GM13976 (cell line): ENCODE measurements at regions not wholly inside any gene's neighbourhood (a gene's known extent, or its start where the extent isn't known, plus 50 kb on each side); places are given as distances from the start of the nearest gene placed in this dataset.

ENCODE experiments used
- DNase-seq: peaks from one replicate; pipeline ENCODE4 v3.0.0; 2012; ENCODE audit warnings: low spot score
- CTCF ChIP-seq: IDR thresholded peaks from 2 replicates; pipeline ENCODE4 v1.5.1; 2012; ENCODE audit warnings: borderline replicate concordance, mild to moderate bottlenecking; ENCODE audit not compliant: insufficient read depth; ENCODE audit errors: extremely low read depth, missing control alignments, control extremely low read depth
- in situ Hi-C: fragments of 300-500 bp; cut with MboI; formaldehyde crosslinking; loops from one replicate; pipeline ENCODE4 v1.12.0; 2022; ENCODE audit warnings: low sequenced_read_pairs, mixed read lengths, inconsistent platforms; ENCODE audit not compliant: unreplicated experiment

GRCh38 chr2:128820452-128820851 is 501.8 kb upstream of the HS6ST1 start:
- no peak for TF ChIP-seq CTCF
- DNase-seq, result no peak
- in situ Hi-C loops, result no loop called here

- DNase-seq, result no peak
- in situ Hi-C loops, result no loop called here
- no peak for TF ChIP-seq CTCF
Measured at GRCh38 chr2:128821010-128821409, 502.3 kb upstream of the HS6ST1 start.

- TF ChIP-seq CTCF, result no peak
- in situ Hi-C loops, result no loop called here
- no peak for DNase-seq
Measured at GRCh38 chr2:128832946-128833663, 514.4 kb upstream of the HS6ST1 start.

- in situ Hi-C loops, result no loop called here
- no peak for TF ChIP-seq CTCF
- no peak for DNase-seq
Measured at GRCh38 chr2:128833664-128834027, 515.0 kb upstream of the HS6ST1 start.

GRCh38 chr2:128834207-128834879 is 515.7 kb upstream of the HS6ST1 start:
- no peak for TF ChIP-seq CTCF
- in situ Hi-C loops, result no loop called here
- DNase-seq, result no peak

GRCh38 chr2:128834880-128835252 is 516.2 kb upstream of the HS6ST1 start:
- in situ Hi-C loops, result no loop called here
- DNase-seq, result no peak
- no peak for TF ChIP-seq CTCF
